IMR-90 (cell line): ENCODE measurements at regions not wholly inside any gene's neighbourhood (a gene's known extent, or its start where the extent isn't known, plus 50 kb on each side); places are given as distances from the start of the nearest gene placed in this dataset.

Experiments
- ATAC-seq: fragments of 200-7000 bp; cut with Tn5 transposase; 2 replicates; pipeline ENCODE4 v1.9.1; 2020; ENCODE audit warnings: low read depth, mild to moderate bottlenecking, moderate library complexity
- BruUV-seq: library from RNA; stranded (reverse); fragments of 400-500 nt; replicated peaks from 2 replicates; lab custom pipeline; 2021; lab: Mats Ljungman, UMichigan
- CTCF ChIA-PET: fragments of 300-600 bp; formaldehyde crosslinking; extraction: SDS; loops from one replicate; lab custom pipeline; 2021; ENCODE audit warnings: antibody characterized with exemption; lab: Yijun Ruan, JAX
- POLR2A ChIA-PET: fragments of 300-600 bp; sonication (Branson Sonifier 250); formaldehyde crosslinking; loops from one replicate; lab custom pipeline; 2022; ENCODE audit warnings: antibody characterized with exemption; ENCODE audit not compliant: unreplicated experiment; lab: Charles Lee
- DNase-seq: peaks from one replicate; pipeline ENCODE4 v3.0.0; 2013
- H2AFZ ChIP-seq: replicated peaks from 2 replicates; pipeline ENCODE3; 2013; ENCODE audit warnings: low read length, mild to moderate bottlenecking; ENCODE audit not compliant: poor library complexity
- H2AK5ac ChIP-seq: 2 replicates; pipeline ENCODE4 v1.6.1; 2013; ENCODE audit warnings: low read depth, low read length, inconsistent platforms
- H2AK9ac ChIP-seq: replicated peaks from 2 replicates; pipeline ENCODE3; 2013; ENCODE audit warnings: mild to moderate bottlenecking, low read depth, low read length, moderate library complexity; ENCODE audit not compliant: poor library complexity
- H2BK120ac ChIP-seq: 2 replicates; pipeline ENCODE4 v1.6.1; 2013; ENCODE audit warnings: low read depth, low read length, inconsistent platforms
- H2BK15ac ChIP-seq: 3 replicates; pipeline ENCODE4 v1.6.1; 2013; ENCODE audit warnings: low read depth, low read length, inconsistent platforms
- H2BK20ac ChIP-seq: 2 replicates; pipeline ENCODE4 v1.6.1; 2013; ENCODE audit warnings: low read depth, mild to moderate bottlenecking, inconsistent platforms, low read length, moderate library complexity
- H2BK5ac ChIP-seq: 2 replicates; pipeline ENCODE4 v1.6.1; 2013; ENCODE audit warnings: mild to moderate bottlenecking, low read depth, low read length, inconsistent platforms; ENCODE audit not compliant: poor library complexity, severe bottlenecking
- H3K14ac ChIP-seq: replicated peaks from 2 replicates; pipeline ENCODE4 v1.6.1; 2013; ENCODE audit warnings: low read depth, low read length, inconsistent platforms
- H3K18ac ChIP-seq: 2 replicates; pipeline ENCODE4 v1.6.1; 2013; ENCODE audit warnings: low read depth, low read length, control low read depth
- H3K23ac ChIP-seq: 2 replicates; pipeline ENCODE4 v1.6.1; 2013; ENCODE audit warnings: low read depth, low read length, inconsistent platforms
- H3K27ac ChIP-seq: 2 replicates; pipeline ENCODE4 v1.5.1; 2013; ENCODE audit warnings: mild to moderate bottlenecking, control low read depth, low read length; ENCODE audit not compliant: insufficient read depth
- H3K27me3 ChIP-seq: 2 replicates; pipeline ENCODE4 v1.6.1; 2013; ENCODE audit warnings: low read length; ENCODE audit not compliant: control insufficient read depth, insufficient read depth
- H3K36me3 ChIP-seq: 2 replicates; pipeline ENCODE4 v1.6.1; 2013; ENCODE audit warnings: low read length, mixed read lengths; ENCODE audit not compliant: control insufficient read depth, insufficient read depth
- H3K4ac ChIP-seq: 2 replicates; pipeline ENCODE4 v1.6.1; 2013; ENCODE audit warnings: low read depth, low read length, inconsistent platforms
- H3K4me1 ChIP-seq: 2 replicates; pipeline ENCODE4 v1.6.1; 2013; ENCODE audit warnings: low read length, mixed read lengths; ENCODE audit not compliant: control insufficient read depth, insufficient read depth
- H3K4me2 ChIP-seq: 2 replicates; pipeline ENCODE4 v1.6.1; 2013; ENCODE audit warnings: low read depth, mild to moderate bottlenecking, control low read depth, low read length, moderate library complexity
- H3K4me3 ChIP-seq: 2 replicates; pipeline ENCODE4 v1.5.1; 2013; ENCODE audit warnings: low read depth, mild to moderate bottlenecking, control low read depth, low read length, moderate library complexity; ENCODE audit not compliant: insufficient read depth
- H3K56ac ChIP-seq: 2 replicates; pipeline ENCODE4 v1.6.1; 2013; ENCODE audit warnings: low read length, inconsistent platforms; ENCODE audit not compliant: insufficient read depth; ENCODE audit errors: extremely low read depth
- H3K79me1 ChIP-seq, 2 experiments: 2 replicates each; pipeline ENCODE4 v1.6.1; 2013; ENCODE audit warnings: low read length in 2 of 2, inconsistent platforms in 1 of 2, low read depth in 1 of 2
- H3K9ac ChIP-seq: 2 replicates; pipeline ENCODE4 v1.6.1; 2013; ENCODE audit warnings: low read depth, low read length, control low read depth
- H3K9me1 ChIP-seq: 2 replicates; pipeline ENCODE4 v1.6.1; 2013; ENCODE audit warnings: low read length, inconsistent platforms; ENCODE audit not compliant: insufficient read depth
- H3K9me3 ChIP-seq: 2 replicates; pipeline ENCODE4 v1.6.1; 2013; ENCODE audit warnings: low read length; ENCODE audit not compliant: control insufficient read depth, insufficient read depth
- H4K20me1 ChIP-seq: 2 replicates; pipeline ENCODE4 v1.6.1; 2013; ENCODE audit warnings: low read length, inconsistent platforms; ENCODE audit not compliant: insufficient read depth
- H4K5ac ChIP-seq: 2 replicates; pipeline ENCODE4 v1.6.1; 2013; ENCODE audit warnings: mild to moderate bottlenecking, low read depth, low read length, control low read depth
- H4K8ac ChIP-seq, 2 experiments: 2 replicates each; pipeline ENCODE4 v1.6.1; 2013; ENCODE audit warnings: low read depth in 2 of 2, low read length in 2 of 2, control low read depth in 1 of 2, inconsistent platforms in 1 of 2
- H4K91ac ChIP-seq: 2 replicates; pipeline ENCODE4 v1.6.1; 2013; ENCODE audit warnings: low read depth, low read length, inconsistent platforms; ENCODE audit not compliant: insufficient read depth
- BHLHE40 ChIP-seq: fragments of 150-350 bp; IDR thresholded peaks from 2 replicates; pipeline ENCODE4 v1.6.1; 2016; ENCODE audit warnings: mild to moderate bottlenecking, low read depth, low read length
- CEBPB ChIP-seq: IDR thresholded peaks from 2 replicates; pipeline ENCODE4 v1.6.1; 2012; ENCODE audit warnings: low read depth, low read length, improper control_type of control experiment
- FOS ChIP-seq: fragments of 150-350 bp; IDR thresholded peaks from 2 replicates; pipeline ENCODE4 v1.6.1; 2016; ENCODE audit warnings: low read depth, low read length
- MAFK ChIP-seq: IDR thresholded peaks from 2 replicates; pipeline ENCODE4 v1.6.1; 2012; ENCODE audit warnings: low read depth, low read length, improper control_type of control experiment
- MXI1 ChIP-seq: IDR thresholded peaks from 2 replicates; pipeline ENCODE4 v1.6.1; 2012; ENCODE audit warnings: low read depth, mild to moderate bottlenecking, low read length, moderate library complexity, borderline replicate concordance
- NFE2L2 ChIP-seq: fragments of 150-350 bp; IDR thresholded peaks from 2 replicates; pipeline ENCODE4 v1.6.1; 2016; ENCODE audit warnings: low read depth, mild to moderate bottlenecking, low read length
- POLR2A ChIP-seq: IDR thresholded peaks from 2 replicates; pipeline ENCODE4 v1.6.1; 2012; ENCODE audit warnings: mild to moderate bottlenecking, low read depth, low read length
- RAD21 ChIP-seq: IDR thresholded peaks from 2 replicates; pipeline ENCODE4 v1.6.1; 2012; ENCODE audit warnings: low read length, improper control_type of control experiment
- SMC3 ChIP-seq: fragments of 150-350 bp; IDR thresholded peaks from 2 replicates; pipeline ENCODE4 v1.6.1; 2016; ENCODE audit warnings: low read depth, mild to moderate bottlenecking, antibody characterized with exemption, low read length, moderate library complexity
- WGBS, 2 experiments: methylation state at CpG; one replicate each; pipeline versions ENCODE4 v1.1.5 to v1.1.7; 2013; ENCODE audit warnings: missing lambda C conversion rate in 2 of 2; ENCODE audit not compliant: insufficient read length in 1 of 2; ENCODE audit errors: extremely low coverage in 2 of 2; 5-methylcytosine and 5-hydroxymethylcytosine counted together
- dilution Hi-C: fragments of 300-500 bp; cut with HindIII; formaldehyde crosslinking; loops from one replicate; pipeline ENCODE4 v1.14.3; 2018; ENCODE audit warnings: low sequenced_read_pairs; ENCODE audit not compliant: unreplicated experiment
- in situ Hi-C: fragments of 300-500 bp; cut with MboI; formaldehyde crosslinking; loops from 3 replicates; pipeline ENCODE4 v1.14.3; 2019; ENCODE audit warnings: low sequenced_read_pairs, inconsistent platforms, mixed read lengths
- intact Hi-C: fragments of 100-400 bp; cut with micrococcal nuclease; formaldehyde crosslinking; loops from 2 replicates; pipeline ENCODE4 v1.10.0; 2022
- TF ChIP-seq, protein P1 (sequence below): fragments of 150-350 bp; IDR thresholded peaks from 2 replicates; pipeline ENCODE4 v1.6.1; 2016; ENCODE audit warnings: low read depth, mild to moderate bottlenecking, low read length, moderate library complexity, borderline replicate concordance

DNA sequence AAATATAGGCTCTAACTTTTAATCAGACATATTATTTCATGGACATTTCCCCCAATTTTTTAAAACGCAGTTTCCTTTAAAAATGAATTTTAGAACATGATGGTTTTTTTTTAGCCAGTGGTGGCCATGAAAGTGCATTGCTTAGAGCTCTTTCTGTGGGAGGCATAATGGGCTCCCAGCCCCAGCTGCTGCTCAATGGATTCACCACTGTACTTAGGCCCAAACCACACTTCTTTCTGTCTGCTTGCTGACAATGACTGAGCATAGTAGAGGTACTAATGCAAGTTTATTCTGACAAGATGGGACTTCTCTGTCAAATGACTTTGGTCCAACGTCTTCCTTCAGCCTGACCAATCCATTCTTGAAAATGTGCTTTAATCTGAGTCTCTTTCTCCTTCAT lies 400.2 kb upstream of the GRIA3 start:
- H2BK20ac ChIP-seq = no peak overlapping the region
- no peak overlapping the region for H4K8ac ChIP-seq
- H2BK5ac ChIP-seq = no peak overlapping the region
- BruUV-seq = no TSS peak
- dilution Hi-C loops (no loop called here), in situ Hi-C loops (no loop called here), intact Hi-C loops (no loop called here)
- WGBS, 2 experiments = no CpG with 5 or more reads among the region's 2 CpGs
- H2AFZ ChIP-seq = no peak overlapping the region
- no peak overlapping the region for H3K18ac ChIP-seq
- H3K27ac ChIP-seq = no peak overlapping the region
- no peaks in the 10 kb centered on the region for H3K36me3 ChIP-seq
- TF ChIP-seq FOS = no peak
- no peak for TF ChIP-seq MAFK
- TF ChIP-seq BHLHE40 = no peak
- TF ChIP-seq RAD21 = no peak
- no peak for TF ChIP-seq NFE2L2
- TF ChIP-seq CEBPB = no peak
- TF ChIP-seq SMC3 = no peak
- TF ChIP-seq, protein P1, sequence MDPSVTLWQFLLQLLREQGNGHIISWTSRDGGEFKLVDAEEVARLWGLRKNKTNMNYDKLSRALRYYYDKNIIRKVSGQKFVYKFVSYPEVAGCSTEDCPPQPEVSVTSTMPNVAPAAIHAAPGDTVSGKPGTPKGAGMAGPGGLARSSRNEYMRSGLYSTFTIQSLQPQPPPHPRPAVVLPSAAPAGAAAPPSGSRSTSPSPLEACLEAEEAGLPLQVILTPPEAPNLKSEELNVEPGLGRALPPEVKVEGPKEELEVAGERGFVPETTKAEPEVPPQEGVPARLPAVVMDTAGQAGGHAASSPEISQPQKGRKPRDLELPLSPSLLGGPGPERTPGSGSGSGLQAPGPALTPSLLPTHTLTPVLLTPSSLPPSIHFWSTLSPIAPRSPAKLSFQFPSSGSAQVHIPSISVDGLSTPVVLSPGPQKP = no peak
- TF ChIP-seq POLR2A = no peak
- no peak for TF ChIP-seq MXI1
- ChIA-PET POLR2A (no interaction called here), CTCF (no interaction called here)
- H3K4me2 ChIP-seq = no peak overlapping the region
- no peaks in the 10 kb centered on the region for H4K20me1 ChIP-seq
- no peaks in the 10 kb centered on the region for H3K9me3 ChIP-seq
- no peak overlapping the region for H3K14ac ChIP-seq
- H4K91ac ChIP-seq = no peak overlapping the region
- H3K56ac ChIP-seq = no peak overlapping the region
- no peak overlapping the region for H3K4ac ChIP-seq
- no peak overlapping the region for H2BK15ac ChIP-seq
- H2AK9ac ChIP-seq = no peak overlapping the region
- no peaks in the 10 kb centered on the region for H3K9me1 ChIP-seq
- H4K5ac ChIP-seq = no peak overlapping the region
- no peak for ATAC-seq
- no peak overlapping the region for H2AK5ac ChIP-seq
- H3K23ac ChIP-seq = no peak overlapping the region
- no peaks in the 10 kb centered on the region for H3K27me3 ChIP-seq
- H2BK120ac ChIP-seq = no peak overlapping the region
- no peak overlapping the region for H3K9ac ChIP-seq
- no peaks in the 10 kb centered on the region for H3K4me1 ChIP-seq
- H3K4me3 ChIP-seq = no peak overlapping the region
- DNase-seq = no peak
- H3K79me1 ChIP-seq = no peaks in the 10 kb centered on the region
